GDM1 (cell line): ENCODE measurements at regions not wholly inside any gene's neighbourhood (a gene's known extent, or its start where the extent isn't known, plus 50 kb on each side); places are given as distances from the start of the nearest gene placed in this dataset.

Experiments
- DNase-seq: peaks from one replicate; lab custom pipeline; 2025; lab: John Stamatoyannopoulos, UW

- no peak for DNase-seq
Observed at GRCh38 chr5:73395256-73395655, 53.3 kb downstream of the FOXD1 start.

GRCh38 chr5:73394610-73395009 lies 54.0 kb downstream of the FOXD1 start:
- no peak for DNase-seq

- DNase-seq: no peak
Observed at GRCh38 chr5:73393611-73394489, 54.7 kb downstream of the FOXD1 start.

GRCh38 chr5:73392775-73393174 lies 55.8 kb downstream of the FOXD1 start:
- DNase-seq: no peak

GRCh38 chr5:73391441-73391881 lies 57.1 kb downstream of the FOXD1 start:
- DNase-seq: no peak

- no peak for DNase-seq
Observed at GRCh38 chr5:73390972-73391371, 57.6 kb downstream of the FOXD1 start.

GRCh38 chr5:73388740-73389139 lies 59.8 kb downstream of the FOXD1 start:
- no peak for DNase-seq

- DNase-seq: no peak
Observed at GRCh38 chr5:73388306-73388684, 60.3 kb downstream of the FOXD1 start.

GRCh38 chr5:73387601-73388305 lies 60.8 kb downstream of the FOXD1 start:
- DNase-seq: peak; percentile 2

- DNase-seq: no peak
Observed at GRCh38 chr5:73387149-73387591, 61.4 kb downstream of the FOXD1 start.

- DNase-seq: no peak
Observed at GRCh38 chr5:73384861-73385260, 63.7 kb downstream of the FOXD1 start.

GRCh38 chr5:73382401-73382740 lies 66.2 kb downstream of the FOXD1 start:
- no peak for DNase-seq

GRCh38 chr5:73381590-73382400 lies 66.8 kb downstream of the FOXD1 start:
- no peak for DNase-seq

- no peak for DNase-seq
Observed at GRCh38 chr5:73380710-73381589, 67.6 kb downstream of the FOXD1 start.

GRCh38 chr5:73380041-73380440 lies 68.5 kb downstream of the FOXD1 start:
- no peak for DNase-seq

GRCh38 chr5:73379435-73379834 lies 69.1 kb downstream of the FOXD1 start:
- no peak for DNase-seq

- DNase-seq: no peak
Observed at GRCh38 chr5:73378765-73379164, 69.8 kb downstream of the FOXD1 start.

GRCh38 chr5:73378070-73378469 lies 70.5 kb downstream of the FOXD1 start:
- DNase-seq: no peak

- DNase-seq: no peak
Observed at GRCh38 chr5:73376618-73377170, 71.9 kb downstream of the FOXD1 start.

GRCh38 chr5:73375949-73376348 lies 72.6 kb downstream of the FOXD1 start:
- DNase-seq: no peak

GRCh38 chr5:73375191-73375545 lies 73.4 kb downstream of the FOXD1 start:
- no peak for DNase-seq
